ENCODE measurements at regions not wholly inside any gene's neighbourhood (a gene's known extent, or its start where the extent isn't known, plus 50 kb on each side); places are given as distances from the start of the nearest gene placed in this dataset.

DNA sequence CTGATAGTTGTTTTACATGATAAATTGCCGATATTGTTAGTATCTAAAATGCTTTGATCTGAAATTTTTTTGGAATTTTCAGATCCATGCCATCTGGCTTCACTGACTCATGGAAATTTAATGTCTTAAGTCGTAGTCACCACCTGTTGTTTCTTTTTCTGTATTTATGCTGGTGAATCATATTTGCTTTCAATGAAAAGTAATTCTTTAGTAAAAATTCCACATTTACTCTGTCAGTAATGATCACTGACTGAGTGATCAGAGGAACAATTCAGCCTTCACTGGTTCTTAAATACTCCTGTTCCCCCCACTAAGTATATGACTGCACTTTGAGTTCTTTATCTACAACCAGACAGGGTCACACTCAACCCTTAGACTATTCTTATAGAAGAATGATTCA, 185.6 kb upstream of the NRIP1 start:
- Mint-ChIP-seq H3K27me3 (no peaks in the 10 kb centered on the region), H3K36me3 (ENCODE audit: low read depth) (no peaks in the 10 kb centered on the region), H3K27ac (no peak overlapping the region), H3K4me3 (no peak overlapping the region), H3K9me3 (ENCODE audit: low read depth) (no peaks in the 10 kb centered on the region), H3K4me1 (no peaks in the 10 kb centered on the region)
- intact Hi-C loops (cut with DNase I, micrococcal nuclease), result no loop called here
- no peak for DNase-seq
- ChIA-PET CTCF (no interaction called here), POLR2A (no interaction called here)
- ATAC-seq, result no peak

DNA sequence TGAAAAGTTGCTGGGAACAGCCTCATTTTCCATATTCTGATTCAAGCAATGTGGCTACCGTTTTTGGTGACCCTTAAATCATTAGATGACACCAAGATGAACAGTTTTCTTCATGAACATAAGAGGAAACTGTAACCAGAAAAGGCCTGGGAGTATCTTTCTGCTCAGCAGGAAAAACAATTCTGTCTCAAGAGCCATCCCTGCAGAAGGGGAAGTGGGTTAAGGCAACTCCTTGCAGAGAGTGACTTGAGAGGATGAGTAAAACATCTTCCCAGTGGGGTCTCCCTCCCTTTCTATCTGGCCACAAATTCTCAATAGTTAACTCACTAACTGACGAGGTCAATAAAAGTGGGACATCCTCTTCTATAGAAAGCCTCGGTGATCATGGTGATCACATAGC, 187.6 kb upstream of the NRIP1 start:
- no peaks in the 10 kb centered on the region for H3K36me3 Mint-ChIP-seq (ENCODE audit: low read depth)

DNA sequence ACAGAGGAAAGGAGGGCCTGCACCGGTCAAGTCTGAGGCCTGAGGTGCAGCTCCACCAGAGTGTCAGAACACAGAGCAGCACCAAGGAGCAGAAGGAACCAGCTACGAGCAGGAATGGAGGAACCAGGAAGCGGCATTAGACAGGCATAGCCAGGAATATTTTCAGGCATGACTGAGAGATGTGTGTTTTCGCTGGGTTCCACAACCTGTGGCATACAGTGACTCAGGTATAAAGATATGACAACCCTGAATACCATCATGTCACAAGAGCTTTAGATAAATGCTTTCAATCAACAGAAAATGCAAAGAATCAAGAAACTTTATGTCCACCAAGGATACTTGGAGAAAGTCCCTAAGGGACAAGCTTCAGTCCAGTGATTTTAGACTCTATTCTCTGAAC, 189.3 kb upstream of the NRIP1 start:
- Mint-ChIP-seq H3K27ac (no peak overlapping the region), H3K27me3 (no peaks in the 10 kb centered on the region), H3K4me1 (no peaks in the 10 kb centered on the region), H3K36me3 (ENCODE audit: low read depth) (no peaks in the 10 kb centered on the region), H3K9me3 (ENCODE audit: low read depth) (no peaks in the 10 kb centered on the region), H3K4me3 (no peak overlapping the region)
- intact Hi-C loops (cut with DNase I, micrococcal nuclease), result no loop called here
- POLR2A ChIA-PET, result no interaction called here
- ATAC-seq (no peak), DNase-seq (no peak)
- CTCF ChIA-PET, result interaction anchor here (1.1 kb wide), 1 partner anchor 197 kb away, joined by 4 read pairs; no protein-coding TSS in a partner anchor

More for the DNA sequence above, 187.6 kb upstream of the NRIP1 start:
- intact Hi-C loops (cut with DNase I, micrococcal nuclease), result no loop called here
- ChIA-PET POLR2A (no interaction called here), CTCF (no interaction called here)
- DNase-seq (no peak), ATAC-seq (no peak)
- H3K27me3 Mint-ChIP-seq, result no peaks in the 10 kb centered on the region
- H3K4me3 Mint-ChIP-seq, result no peak overlapping the region
- H3K27ac Mint-ChIP-seq, result no peak overlapping the region
- no peaks in the 10 kb centered on the region for H3K4me1 Mint-ChIP-seq
- H3K9me3 Mint-ChIP-seq (ENCODE audit: low read depth), result no peaks in the 10 kb centered on the region

DNA sequence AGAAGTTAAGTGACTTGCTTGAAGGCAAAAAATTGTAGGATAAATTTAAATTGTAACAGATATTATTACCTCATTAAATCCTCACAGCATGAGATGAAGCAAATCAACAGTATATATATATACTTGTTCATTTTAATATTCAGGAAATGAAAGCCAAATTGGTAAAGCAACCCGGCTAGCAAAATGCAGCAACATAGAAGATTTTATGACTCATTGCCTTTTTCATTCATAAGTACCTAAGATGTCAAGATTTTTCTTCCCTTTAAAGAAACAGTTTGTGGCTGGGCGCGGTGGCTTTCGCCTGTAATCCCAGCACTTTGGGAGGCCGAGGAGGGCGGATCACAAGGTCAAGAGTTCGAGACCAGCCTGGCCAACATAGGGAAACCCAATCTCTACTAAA, 190.5 kb upstream of the NRIP1 start:
- no peaks in the 10 kb centered on the region for H3K27me3 Mint-ChIP-seq
- H3K27ac Mint-ChIP-seq, result no peak overlapping the region
- ATAC-seq (no peak), DNase-seq (no peak)
- no peaks in the 10 kb centered on the region for H3K4me1 Mint-ChIP-seq
- H3K4me3 Mint-ChIP-seq, result no peak overlapping the region
- POLR2A ChIA-PET, result no interaction called here
- intact Hi-C loops (cut with DNase I, micrococcal nuclease), result no loop called here
- no peaks in the 10 kb centered on the region for H3K36me3 Mint-ChIP-seq (ENCODE audit: low read depth)
- CTCF ChIA-PET, result interaction anchor here (0.6 to 1.1 kb wide), 2 partner anchors 198 to 995 kb away, joined by 3 to 4 read pairs; no protein-coding TSS in a partner anchor
- no peaks in the 10 kb centered on the region for H3K9me3 Mint-ChIP-seq (ENCODE audit: low read depth)

DNA sequence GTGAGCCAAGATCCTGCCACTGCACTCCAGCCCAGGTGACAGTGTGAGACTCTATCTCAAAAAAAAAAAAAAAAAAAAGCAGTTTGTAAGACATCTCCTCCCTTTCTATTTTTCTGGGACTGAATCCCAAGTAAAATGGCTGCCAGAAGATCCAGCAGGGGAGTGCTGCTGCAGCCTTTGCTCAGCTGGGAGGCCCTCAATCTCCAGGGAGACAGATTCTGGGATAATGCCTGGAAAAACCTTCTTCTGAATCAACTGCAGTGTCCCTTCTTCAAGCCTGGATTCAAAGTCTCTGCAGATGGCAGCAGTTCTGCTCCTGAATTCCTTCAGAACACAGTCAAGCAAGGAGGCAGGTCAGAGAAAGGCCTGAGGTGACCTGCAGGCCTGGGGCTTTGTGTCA, 191.0 kb upstream of the NRIP1 start:
- Mint-ChIP-seq H3K9me3 (ENCODE audit: low read depth) (no peaks in the 10 kb centered on the region), H3K27ac (no peak overlapping the region), H3K27me3 (no peaks in the 10 kb centered on the region), H3K36me3 (ENCODE audit: low read depth) (no peaks in the 10 kb centered on the region), H3K4me3 (no peak overlapping the region), H3K4me1 (no peaks in the 10 kb centered on the region)
- no peak for ATAC-seq
- no peak for DNase-seq
- CTCF ChIA-PET, result interaction anchor here (0.8 kb wide), 1 partner anchor 270 kb away, joined by 3 read pairs; no protein-coding TSS in a partner anchor
- POLR2A ChIA-PET, result no interaction called here
- intact Hi-C loops (cut with DNase I, micrococcal nuclease), result no loop called here

DNA sequence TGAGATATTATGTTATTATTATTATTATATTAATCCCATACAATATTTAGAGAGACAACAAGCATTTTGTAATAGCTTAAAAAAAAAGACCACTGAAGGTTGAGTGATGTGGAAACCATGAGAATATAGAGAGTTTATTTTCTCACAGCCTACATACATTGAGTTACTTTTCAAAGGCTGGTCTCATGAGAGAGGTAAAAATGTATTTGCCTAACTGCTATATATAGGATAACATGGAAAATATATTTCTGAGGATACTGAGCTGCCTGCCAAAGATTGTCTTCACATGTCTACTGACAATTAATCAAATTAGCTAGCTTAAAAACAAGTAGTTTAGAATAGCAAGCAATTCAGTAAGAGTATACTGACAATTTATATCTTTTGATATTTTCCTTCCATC, 192.2 kb upstream of the NRIP1 start:
- H3K36me3 Mint-ChIP-seq (ENCODE audit: low read depth), result no peaks in the 10 kb centered on the region
- no peak for DNase-seq
- POLR2A ChIA-PET, result interaction anchor here (0.6 kb wide), 1 partner anchor 284 kb away, joined by 5 read pairs; no protein-coding TSS in a partner anchor
- no peak overlapping the region for H3K4me3 Mint-ChIP-seq
- no peaks in the 10 kb centered on the region for H3K27me3 Mint-ChIP-seq
- intact Hi-C loops (cut with DNase I, micrococcal nuclease), result no loop called here
- H3K4me1 Mint-ChIP-seq, result no peaks in the 10 kb centered on the region
- no peak for ATAC-seq
- no peaks in the 10 kb centered on the region for H3K9me3 Mint-ChIP-seq (ENCODE audit: low read depth)
- CTCF ChIA-PET, result no interaction called here
- H3K27ac Mint-ChIP-seq, result no peak overlapping the region

DNA sequence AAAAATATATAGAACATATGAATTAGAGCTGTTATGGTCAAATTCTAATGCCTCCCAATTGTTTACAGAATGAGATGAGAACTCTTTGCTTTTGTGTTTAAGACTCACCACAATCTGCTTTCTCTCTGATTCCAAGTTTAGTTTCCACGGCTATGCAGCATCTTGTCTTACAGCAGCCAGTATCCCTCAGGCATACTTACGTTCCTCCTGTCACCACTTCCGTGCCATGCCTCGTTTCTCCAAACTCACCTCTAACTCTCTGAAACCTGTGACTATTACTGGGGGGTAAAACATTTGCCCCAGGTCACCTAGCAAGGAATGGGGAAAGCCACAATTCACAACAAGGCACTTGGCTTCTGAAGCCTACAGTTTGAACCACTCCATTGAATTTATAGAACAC, 192.8 kb upstream of the NRIP1 start:
- ATAC-seq (no peak), DNase-seq (no peak)
- Mint-ChIP-seq H3K4me1 (no peaks in the 10 kb centered on the region), H3K36me3 (ENCODE audit: low read depth) (no peaks in the 10 kb centered on the region), H3K27ac (no peak overlapping the region), H3K27me3 (no peaks in the 10 kb centered on the region), H3K9me3 (ENCODE audit: low read depth) (no peaks in the 10 kb centered on the region), H3K4me3 (no peak overlapping the region)
- CTCF ChIA-PET, result no interaction called here
- POLR2A ChIA-PET, result interaction anchor here (0.6 kb wide), 1 partner anchor 284 kb away, joined by 5 read pairs; no protein-coding TSS in a partner anchor
- intact Hi-C loops (cut with DNase I, micrococcal nuclease), result no loop called here

DNA sequence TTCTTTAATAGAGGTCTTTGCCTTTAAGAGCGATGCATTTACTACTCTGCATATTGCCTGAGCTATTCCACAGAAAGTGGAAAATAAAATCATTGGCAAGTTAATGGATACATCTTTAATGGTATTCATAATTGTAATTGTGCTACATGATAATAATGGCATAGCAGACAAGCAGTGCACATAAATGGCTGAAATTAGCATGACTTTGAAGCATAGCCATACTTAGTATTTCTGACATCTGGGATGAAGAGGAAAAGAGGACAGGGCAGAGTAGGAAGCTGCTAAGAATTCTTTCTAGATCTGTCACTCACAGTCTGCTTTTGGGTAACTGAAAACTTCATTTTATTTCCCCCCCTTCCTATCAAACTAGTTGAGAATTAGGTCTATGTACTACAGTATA, 195.0 kb upstream of the NRIP1 start:
- intact Hi-C loops (cut with DNase I, micrococcal nuclease), result no loop called here
- ATAC-seq (no peak), DNase-seq (no peak)
- ChIA-PET CTCF (no interaction called here), POLR2A (no interaction called here)
- Mint-ChIP-seq H3K27me3 (no peaks in the 10 kb centered on the region), H3K27ac (no peak overlapping the region), H3K4me3 (no peak overlapping the region), H3K4me1 (no peaks in the 10 kb centered on the region), H3K9me3 (ENCODE audit: low read depth) (no peaks in the 10 kb centered on the region), H3K36me3 (ENCODE audit: low read depth) (no peaks in the 10 kb centered on the region)

DNA sequence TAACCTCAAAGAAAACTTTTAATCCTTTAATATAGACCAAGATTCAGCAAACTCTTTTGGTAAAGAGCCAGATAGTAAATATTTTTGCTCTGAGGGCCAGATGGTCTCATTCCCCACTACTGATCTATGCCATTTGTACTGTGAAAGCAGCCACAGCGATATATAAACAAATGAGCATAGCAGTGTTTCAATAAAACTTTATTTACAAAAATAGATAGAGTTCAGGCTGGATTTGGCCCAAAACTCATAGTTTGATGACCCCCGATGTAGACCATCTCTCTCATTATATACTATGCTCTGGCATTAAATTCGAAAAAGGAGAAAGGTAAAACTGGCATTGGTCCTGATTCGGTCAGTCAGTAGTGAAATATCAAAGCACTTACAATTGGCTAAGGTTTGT, 195.8 kb upstream of the NRIP1 start:
- CTCF ChIA-PET, result no interaction called here
- no peaks in the 10 kb centered on the region for H3K4me1 Mint-ChIP-seq

DNA sequence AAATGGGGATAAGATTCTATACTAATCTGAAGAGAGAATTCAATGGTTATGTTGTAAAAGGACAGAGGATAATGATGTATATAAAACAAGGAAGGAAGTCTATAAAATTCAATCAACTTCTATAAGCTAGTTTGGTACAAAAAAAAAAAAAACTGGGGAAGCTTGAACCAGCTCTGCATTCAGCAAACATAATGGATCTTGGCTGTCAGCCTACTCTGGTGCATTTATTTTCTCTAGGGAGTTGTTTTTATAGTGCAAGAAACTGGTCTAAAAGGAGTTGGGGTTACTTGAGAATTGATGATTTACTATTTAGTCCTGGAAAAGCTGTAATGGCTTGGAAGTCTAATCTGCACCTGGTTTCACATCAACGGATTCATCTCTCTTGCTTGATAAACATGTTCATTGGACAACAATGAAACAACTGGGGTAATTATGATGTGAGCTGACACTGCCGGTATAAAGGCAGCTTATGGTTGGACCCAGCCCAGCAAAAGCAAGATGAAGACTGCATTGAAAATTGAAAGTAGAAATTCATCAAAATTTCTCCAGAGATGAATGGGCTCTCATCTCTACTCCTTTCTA, 199.4 kb upstream of the NRIP1 start:
- ChIA-PET CTCF (interaction anchor here (0.6 kb wide), 1 partner anchor 119 kb away, joined by 3 read pairs; no protein-coding TSS in a partner anchor), POLR2A (no interaction called here)
- no peaks in the 10 kb centered on the region for H3K27me3 Mint-ChIP-seq
- intact Hi-C loops (cut with DNase I, micrococcal nuclease), result no loop called here
- no peak overlapping the region for H3K27ac Mint-ChIP-seq
- H3K4me1 Mint-ChIP-seq, result no peaks in the 10 kb centered on the region
- no peaks in the 10 kb centered on the region for H3K36me3 Mint-ChIP-seq (ENCODE audit: low read depth)
- no peaks in the 10 kb centered on the region for H3K9me3 Mint-ChIP-seq (ENCODE audit: low read depth)
- H3K4me3 Mint-ChIP-seq, result no peak overlapping the region
- ATAC-seq, result no peak
- DNase-seq, result no peak

More for the DNA sequence above, 195.8 kb upstream of the NRIP1 start:
- H3K4me3 Mint-ChIP-seq, result no peak overlapping the region
- ATAC-seq (no peak), DNase-seq (no peak)
- no peaks in the 10 kb centered on the region for H3K9me3 Mint-ChIP-seq (ENCODE audit: low read depth)
- no peak overlapping the region for H3K27ac Mint-ChIP-seq
- intact Hi-C loops (cut with DNase I, micrococcal nuclease), result no loop called here
- H3K36me3 Mint-ChIP-seq (ENCODE audit: low read depth), result no peaks in the 10 kb centered on the region
- POLR2A ChIA-PET, result no interaction called here
- H3K27me3 Mint-ChIP-seq, result no peaks in the 10 kb centered on the region

DNA sequence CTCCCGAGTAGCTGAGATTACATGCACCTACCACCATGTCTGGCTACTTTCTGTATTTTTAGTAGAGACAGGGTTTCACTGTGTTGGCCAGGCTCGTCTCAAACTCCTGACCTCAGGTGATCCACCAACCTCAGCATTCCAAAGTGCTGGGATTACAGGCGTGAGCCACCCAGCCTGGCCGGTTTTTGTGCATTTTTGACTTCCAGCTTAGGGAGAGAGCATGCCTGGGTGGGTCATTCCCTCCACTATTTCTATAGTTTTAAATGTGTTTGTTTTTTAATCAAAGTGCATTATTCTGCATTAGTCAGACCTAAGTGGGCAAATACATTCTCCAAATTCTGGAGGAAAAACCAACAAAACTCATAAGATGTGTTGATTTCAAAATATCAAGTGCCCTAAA, 207.4 kb upstream of the NRIP1 start:
- Mint-ChIP-seq H3K27me3 (peaks cover 2% of the 10 kb centered on the region), H3K36me3 (ENCODE audit: low read depth) (no peaks in the 10 kb centered on the region), H3K4me3 (no peak overlapping the region), H3K27ac (no peak overlapping the region), H3K4me1 (no peaks in the 10 kb centered on the region), H3K9me3 (ENCODE audit: low read depth) (no peaks in the 10 kb centered on the region)
- no peak for DNase-seq
- ATAC-seq, result no peak
- ChIA-PET POLR2A (no interaction called here), CTCF (no interaction called here)
- intact Hi-C loops (cut with DNase I, micrococcal nuclease), result no loop called here

DNA sequence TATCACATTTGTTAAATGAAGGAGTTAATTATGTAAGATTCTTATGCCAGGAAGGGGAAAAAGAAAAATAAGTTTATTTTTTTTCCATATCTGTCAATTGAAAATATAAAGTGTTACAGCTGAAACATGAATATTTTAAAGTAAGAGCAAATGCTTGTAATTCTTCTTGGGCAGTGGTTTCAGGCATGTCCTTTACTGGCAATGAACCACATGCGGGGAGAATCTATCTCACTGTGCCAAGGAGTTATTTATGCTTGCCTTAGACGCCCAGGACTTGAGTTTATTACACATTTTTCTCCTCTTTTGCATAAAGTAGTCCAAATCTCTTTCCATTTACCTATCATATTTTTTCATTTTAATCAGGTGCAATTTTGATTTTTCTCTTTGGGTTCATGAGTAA, 207.8 kb upstream of the NRIP1 start:
- Mint-ChIP-seq H3K27me3 (peaks cover 2% of the 10 kb centered on the region), H3K4me3 (no peak overlapping the region), H3K36me3 (ENCODE audit: low read depth) (no peaks in the 10 kb centered on the region), H3K27ac (no peak overlapping the region), H3K4me1 (no peaks in the 10 kb centered on the region), H3K9me3 (ENCODE audit: low read depth) (no peaks in the 10 kb centered on the region)
- DNase-seq (no peak), ATAC-seq (no peak)
- intact Hi-C loops (cut with DNase I, micrococcal nuclease), result no loop called here
- ChIA-PET POLR2A (no interaction called here), CTCF (no interaction called here)

DNA sequence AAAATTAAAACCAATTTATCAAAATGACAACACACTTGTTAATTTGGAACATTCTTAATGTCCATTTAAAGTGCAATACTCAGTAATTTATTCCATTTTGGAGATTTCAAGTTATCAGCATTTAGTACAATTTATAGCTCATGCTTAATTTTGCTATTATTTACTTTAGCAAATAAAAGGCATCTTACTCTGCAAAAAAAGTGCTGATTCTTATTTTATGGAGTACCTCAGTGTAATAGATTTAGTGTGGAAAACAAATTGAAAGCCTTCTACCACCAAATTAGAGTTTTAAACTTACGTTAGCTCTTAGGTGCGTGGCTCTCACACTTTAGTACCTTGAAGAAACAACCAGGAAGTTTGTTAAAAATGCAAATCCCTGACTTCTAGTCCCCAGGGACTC, 208.4 kb upstream of the NRIP1 start:
- no peak for DNase-seq
- ChIA-PET CTCF (interaction anchor here (1.2 kb wide), 1 partner anchor 8 kb away, joined by 3 read pairs; no protein-coding TSS in a partner anchor), POLR2A (no interaction called here)
- Mint-ChIP-seq H3K36me3 (ENCODE audit: low read depth) (no peaks in the 10 kb centered on the region), H3K27ac (no peak overlapping the region), H3K27me3 (peaks cover 2% of the 10 kb centered on the region), H3K4me1 (no peaks in the 10 kb centered on the region), H3K4me3 (no peak overlapping the region), H3K9me3 (ENCODE audit: low read depth) (no peaks in the 10 kb centered on the region)
- ATAC-seq, result no peak
- intact Hi-C loops (cut with DNase I, micrococcal nuclease), result no loop called here

Measured in activated CD4-positive, alpha-beta T cell treated with anti-CD3 and anti-CD28 coated beads for 36 hours (primary cell).